Right ventricle myocardium inferior (tissue), 1 donor: ENCODE measurements at regions not wholly inside any gene's neighbourhood (a gene's known extent, or its start where the extent isn't known, plus 50 kb on each side); places are given as distances from the start of the nearest gene placed in this dataset.

ENCODE experiments used
- ATAC-seq: fragments of 200-7000 bp; cut with Tn5 transposase; one replicate; pipeline ENCODE4 v1.9.1; 2020; ENCODE audit warnings: mild to moderate bottlenecking, moderate library complexity
- DNase-seq: peaks from one replicate; pipeline ENCODE4 v3.0.0; 2021; ENCODE audit errors: missing footprints
- intact Hi-C: fragments of 100-400 bp; cut with DNase I; formaldehyde crosslinking; loops from one replicate; pipeline ENCODE4 v1.11.0; 2022
- donor health status: DM: no; HTN: yes; CAD: no; lungs with severe emphysema.

GRCh38 chr3:68017069-68017468 is 362.7 kb upstream of the SUCLG2 start:
- intact Hi-C loops = no loop called here
- ATAC-seq (no peak), DNase-seq (no peak)

- DNase-seq (no peak), ATAC-seq (no peak)
- intact Hi-C loops = no loop called here
Measured at GRCh38 chr3:68009900-68010299, 355.5 kb upstream of the SUCLG2 start.

GRCh38 chr3:68007621-68008226 is 353.3 kb upstream of the SUCLG2 start:
- intact Hi-C loops = no loop called here
- DNase-seq = no peak
- ATAC-seq = no peak

- intact Hi-C loops = no loop called here
- no peak for ATAC-seq
- DNase-seq = no peak
Measured at GRCh38 chr3:68006646-68007045, 352.2 kb upstream of the SUCLG2 start.

GRCh38 chr3:68004091-68004490 is 349.7 kb upstream of the SUCLG2 start:
- no peak for DNase-seq
- no peak for ATAC-seq
- intact Hi-C loops = no loop called here

- intact Hi-C loops = no loop called here
- ATAC-seq (no peak), DNase-seq (no peak)
Measured at GRCh38 chr3:67998281-67998680, 343.9 kb upstream of the SUCLG2 start.

GRCh38 chr3:67995206-67995605 is 340.8 kb upstream of the SUCLG2 start:
- DNase-seq (no peak), ATAC-seq (no peak)
- intact Hi-C loops = no loop called here

GRCh38 chr3:67986706-67987105 is 332.3 kb upstream of the SUCLG2 start:
- intact Hi-C loops = no loop called here
- DNase-seq (no peak), ATAC-seq (no peak)

GRCh38 chr3:67983166-67983565 is 328.8 kb upstream of the SUCLG2 start:
- intact Hi-C loops = no loop called here
- no peak for ATAC-seq
- no peak for DNase-seq

- intact Hi-C loops = no loop called here
Measured at GRCh38 chr3:67981077-67981476, 326.7 kb upstream of the SUCLG2 start.

GRCh38 chr3:67979342-67979741 is 324.9 kb upstream of the SUCLG2 start:
- DNase-seq = no peak
- intact Hi-C loops = no loop called here
- no peak for ATAC-seq

More at GRCh38 chr3:67981077-67981476, 326.7 kb upstream of the SUCLG2 start:
- ATAC-seq (no peak), DNase-seq (no peak)

- intact Hi-C loops = no loop called here
- ATAC-seq (no peak), DNase-seq (no peak)
Measured at GRCh38 chr3:67977762-67978161, 323.4 kb upstream of the SUCLG2 start.

- ATAC-seq (no peak), DNase-seq (no peak)
- intact Hi-C loops = no loop called here
Measured at GRCh38 chr3:67976663-67977062, 322.3 kb upstream of the SUCLG2 start.

- ATAC-seq = no peak
- DNase-seq = no peak
- intact Hi-C loops = no loop called here
Measured at GRCh38 chr3:67964596-67964995, 310.2 kb upstream of the SUCLG2 start.

GRCh38 chr3:67957268-67957667 is 302.9 kb upstream of the SUCLG2 start:
- intact Hi-C loops = no loop called here
- ATAC-seq (no peak), DNase-seq (no peak)

- DNase-seq = no peak
- ATAC-seq = no peak
- intact Hi-C loops = no loop called here
Measured at GRCh38 chr3:67947808-67948508, 293.5 kb upstream of the SUCLG2 start.

- ATAC-seq (no peak), DNase-seq (no peak)
- intact Hi-C loops = no loop called here
Measured at GRCh38 chr3:67946436-67946835, 292.0 kb upstream of the SUCLG2 start.

- ATAC-seq (no peak), DNase-seq (no peak)
- intact Hi-C loops = no loop called here
Measured at GRCh38 chr3:67943546-67943945, 289.1 kb upstream of the SUCLG2 start.

- intact Hi-C loops = no loop called here
- no peak for ATAC-seq
- no peak for DNase-seq
Measured at GRCh38 chr3:67941433-67942030, 287.1 kb upstream of the SUCLG2 start.

GRCh38 chr3:67940210-67940952 is 286.0 kb upstream of the SUCLG2 start:
- intact Hi-C loops = no loop called here
- no peak for DNase-seq
- ATAC-seq = peak; percentile 72
